ENCODE measurements at regions not wholly inside any gene's neighbourhood (a gene's known extent, or its start where the extent isn't known, plus 50 kb on each side); places are given as distances from the start of the nearest gene placed in this dataset.

GRCh38 chrX:107522901-107523300 lies 73.4 kb downstream of the FRMPD3 start:
- H3K27me3 ChIP-seq (ENCODE audit: control insufficient read depth, insufficient read depth, low read length): peaks cover 7% of the 10 kb centered on the region
- H3K4me3 ChIP-seq (replicated peaks in 1 of 4; ENCODE audit: control extremely low read depth in 1 of 4, insufficient read depth in 1 of 4, low read depth in 3 of 4, low read length in 4 of 4): no peak overlapping the region
- H3K9ac ChIP-seq (ENCODE audit: insufficient read depth, low read length): no peak overlapping the region
- TF ChIP-seq CTCF (conservative IDR thresholded peaks at IDR 0.05 in 1 of 2, IDR thresholded peaks at IDR 0.05 in 1 of 2; ENCODE audit: low read depth in 1 of 2, low read length in 2 of 2) (no peak), EZH2 (IDR thresholded peaks at IDR 0.05; ENCODE audit: low read length, missing control alignments) (no peak)
- H2AFZ ChIP-seq (ENCODE audit: low read length): no peak overlapping the region
- no peak overlapping the region for H3K4me2 ChIP-seq (ENCODE audit: extremely low read depth, insufficient read depth, low read length)
- H3K4me1 ChIP-seq (ENCODE audit: control insufficient read depth, extremely low read depth, insufficient read depth, low read length): no peaks in the 10 kb centered on the region
- H3K27ac ChIP-seq (ENCODE audit: insufficient read depth, low read length): no peak overlapping the region
- DNase-seq (ENCODE audit: low read depth in 2 of 2): no peak
- no peaks in the 10 kb centered on the region for H4K20me1 ChIP-seq (ENCODE audit: control insufficient read depth, extremely low read depth, insufficient read depth, low read length)
- no peaks in the 10 kb centered on the region for H3K36me3 ChIP-seq (ENCODE audit: control insufficient read depth, insufficient read depth, low read length)
- no peaks in the 10 kb centered on the region for H3K79me2 ChIP-seq (ENCODE audit: control insufficient read depth, insufficient read depth, low read length)
- H3K9me3 ChIP-seq (ENCODE audit: control insufficient read depth, insufficient read depth, low read depth, low read length): no peaks in the 10 kb centered on the region

GRCh38 chrX:107526141-107526540 lies 76.7 kb downstream of the FRMPD3 start:
- Histone ChIP-seq H3K4me1 (ENCODE audit: control insufficient read depth, extremely low read depth, insufficient read depth, low read length) (no peaks in the 10 kb centered on the region), H4K20me1 (ENCODE audit: control insufficient read depth, extremely low read depth, insufficient read depth, low read length) (no peaks in the 10 kb centered on the region), H3K4me3 (replicated peaks in 1 of 4; ENCODE audit: control extremely low read depth in 1 of 4, insufficient read depth in 1 of 4, low read depth in 3 of 4, low read length in 4 of 4) (no peak overlapping the region), H3K9me3 (ENCODE audit: control insufficient read depth, insufficient read depth, low read depth, low read length) (no peaks in the 10 kb centered on the region), H3K79me2 (ENCODE audit: control insufficient read depth, insufficient read depth, low read length) (no peaks in the 10 kb centered on the region), H3K4me2 (ENCODE audit: extremely low read depth, insufficient read depth, low read length) (no peak overlapping the region), H3K27ac (ENCODE audit: insufficient read depth, low read length) (no peak overlapping the region), H2AFZ (ENCODE audit: low read length) (no peak overlapping the region), H3K9ac (ENCODE audit: insufficient read depth, low read length) (no peak overlapping the region), H3K36me3 (ENCODE audit: control insufficient read depth, insufficient read depth, low read length) (no peaks in the 10 kb centered on the region), H3K27me3 (ENCODE audit: control insufficient read depth, insufficient read depth, low read length) (peaks cover 7% of the 10 kb centered on the region)
- no peak for DNase-seq (ENCODE audit: low read depth in 2 of 2)
- no peak for TF ChIP-seq EZH2 (IDR thresholded peaks at IDR 0.05; ENCODE audit: low read length, missing control alignments)
- TF ChIP-seq CTCF (conservative IDR thresholded peaks at IDR 0.05 in 1 of 2, IDR thresholded peaks at IDR 0.05 in 1 of 2; ENCODE audit: low read depth in 1 of 2, low read length in 2 of 2): no peak

- Histone ChIP-seq H3K79me2 (ENCODE audit: control insufficient read depth, insufficient read depth, low read length) (no peaks in the 10 kb centered on the region), H3K27me3 (ENCODE audit: control insufficient read depth, insufficient read depth, low read length) (peaks cover 3% of the 10 kb centered on the region), H3K4me1 (ENCODE audit: control insufficient read depth, extremely low read depth, insufficient read depth, low read length) (no peaks in the 10 kb centered on the region), H3K4me2 (ENCODE audit: extremely low read depth, insufficient read depth, low read length) (no peak overlapping the region), H3K36me3 (ENCODE audit: control insufficient read depth, insufficient read depth, low read length) (no peaks in the 10 kb centered on the region), H3K4me3 (replicated peaks in 1 of 4; ENCODE audit: control extremely low read depth in 1 of 4, insufficient read depth in 1 of 4, low read depth in 3 of 4, low read length in 4 of 4) (no peak overlapping the region), H3K9ac (ENCODE audit: insufficient read depth, low read length) (no peak overlapping the region), H3K27ac (ENCODE audit: insufficient read depth, low read length) (no peak overlapping the region), H3K9me3 (ENCODE audit: control insufficient read depth, insufficient read depth, low read depth, low read length) (no peaks in the 10 kb centered on the region), H4K20me1 (ENCODE audit: control insufficient read depth, extremely low read depth, insufficient read depth, low read length) (no peaks in the 10 kb centered on the region), H2AFZ (ENCODE audit: low read length) (no peak overlapping the region)
- TF ChIP-seq CTCF (conservative IDR thresholded peaks at IDR 0.05 in 1 of 2, IDR thresholded peaks at IDR 0.05 in 1 of 2; ENCODE audit: low read depth in 1 of 2, low read length in 2 of 2): no peak
- no peak for TF ChIP-seq EZH2 (IDR thresholded peaks at IDR 0.05; ENCODE audit: low read length, missing control alignments)
- DNase-seq (ENCODE audit: low read depth in 2 of 2): no peak
Measured at GRCh38 chrX:107530141-107530540, 80.7 kb downstream of the FRMPD3 start.

Data from fibroblast of lung (primary cell).